GM12874 (cell line): ENCODE measurements at regions not wholly inside any gene's neighbourhood (a gene's known extent, or its start where the extent isn't known, plus 50 kb on each side); places are given as distances from the start of the nearest gene placed in this dataset.

Experiments
- TF ChIP-seq, protein P1 (sequence below): IDR thresholded peaks from 2 replicates; pipeline ENCODE4 v1.5.1; 2011; ENCODE audit warnings: low read depth, mild to moderate bottlenecking, control low read depth, low read length, moderate library complexity; ENCODE audit not compliant: insufficient read depth

DNA sequence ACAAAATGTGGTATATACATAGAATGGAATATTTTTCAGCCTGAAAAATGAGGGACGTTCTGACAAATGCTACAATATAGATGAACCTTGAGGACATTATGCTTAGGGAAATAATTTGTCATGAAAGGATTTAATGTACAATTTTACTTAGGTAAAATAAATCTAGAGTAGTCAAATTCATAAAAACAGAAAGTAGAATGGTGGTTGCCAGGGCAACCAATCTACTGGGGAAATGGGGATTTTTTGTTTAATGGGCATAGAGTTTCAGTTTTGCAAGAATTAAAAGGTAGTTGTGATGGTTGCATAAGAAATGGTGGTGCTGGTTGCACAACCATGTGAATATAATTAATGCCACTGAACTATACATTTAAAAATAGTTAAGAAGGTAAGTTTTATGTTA, 296.0 kb upstream of the SP4 start:
- TF ChIP-seq, protein P1, sequence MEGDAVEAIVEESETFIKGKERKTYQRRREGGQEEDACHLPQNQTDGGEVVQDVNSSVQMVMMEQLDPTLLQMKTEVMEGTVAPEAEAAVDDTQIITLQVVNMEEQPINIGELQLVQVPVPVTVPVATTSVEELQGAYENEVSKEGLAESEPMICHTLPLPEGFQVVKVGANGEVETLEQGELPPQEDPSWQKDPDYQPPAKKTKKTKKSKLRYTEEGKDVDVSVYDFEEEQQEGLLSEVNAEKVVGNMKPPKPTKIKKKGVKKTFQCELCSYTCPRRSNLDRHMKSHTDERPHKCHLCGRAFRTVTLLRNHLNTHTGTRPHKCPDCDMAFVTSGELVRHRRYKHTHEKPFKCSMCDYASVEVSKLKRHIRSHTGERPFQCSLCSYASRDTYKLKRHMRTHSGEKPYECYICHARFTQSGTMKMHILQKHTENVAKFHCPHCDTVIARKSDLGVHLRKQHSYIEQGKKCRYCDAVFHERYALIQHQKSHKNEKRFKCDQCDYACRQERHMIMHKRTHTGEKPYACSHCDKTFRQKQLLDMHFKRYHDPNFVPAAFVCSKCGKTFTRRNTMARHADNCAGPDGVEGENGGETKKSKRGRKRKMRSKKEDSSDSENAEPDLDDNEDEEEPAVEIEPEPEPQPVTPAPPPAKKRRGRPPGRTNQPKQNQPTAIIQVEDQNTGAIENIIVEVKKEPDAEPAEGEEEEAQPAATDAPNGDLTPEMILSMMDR = no peak

GRCh38 chr7:21134631-21135030, 293.3 kb upstream of the SP4 start:
- TF ChIP-seq, protein P1 = no peak

DNA sequence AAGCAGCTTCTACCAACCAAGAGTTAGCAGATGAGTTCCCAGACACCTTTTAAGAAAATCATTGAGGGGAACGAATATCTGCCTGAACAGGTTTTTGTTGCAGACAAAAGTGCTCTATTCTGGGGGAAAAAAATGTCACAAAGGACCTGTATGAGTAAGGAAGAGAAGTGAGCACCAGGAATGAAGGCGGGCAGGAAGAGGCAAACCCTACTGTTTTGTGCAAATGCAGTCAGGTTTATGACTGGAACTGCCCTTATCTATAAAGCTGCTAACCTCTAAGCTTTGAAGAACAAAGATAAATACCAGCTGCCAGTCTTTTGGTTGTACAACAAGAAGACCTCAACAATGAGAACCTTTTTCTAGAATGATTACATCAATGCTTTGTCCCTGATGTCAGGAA, 292.4 kb upstream of the SP4 start:
- TF ChIP-seq, protein P1 = no peak

- TF ChIP-seq, protein P1 = no peak
Observed at GRCh38 chr7:21137640-21138039, 290.2 kb upstream of the SP4 start.

- TF ChIP-seq, protein P1 = no peak
Observed at GRCh38 chr7:21140622-21141021, 287.3 kb upstream of the SP4 start.

DNA sequence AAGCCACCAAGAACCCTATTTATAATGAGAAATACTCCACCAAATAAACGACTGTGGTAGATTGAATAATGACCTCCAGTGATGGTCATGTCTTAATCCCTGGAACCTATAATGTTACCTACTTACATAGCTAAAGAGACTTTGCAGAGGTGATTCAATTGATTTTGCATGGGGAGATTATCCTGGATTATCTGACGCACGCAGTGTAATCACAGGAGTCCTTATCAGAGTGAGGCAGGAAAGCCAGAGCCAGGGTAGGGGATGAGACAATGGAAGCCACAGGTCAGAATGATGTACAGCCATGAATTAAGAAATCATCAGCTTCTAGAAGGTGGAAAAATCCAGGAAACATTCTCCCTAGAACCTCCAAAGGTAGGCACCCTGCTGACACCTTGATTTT, 286.4 kb upstream of the SP4 start:
- TF ChIP-seq, protein P1 = no peak

DNA sequence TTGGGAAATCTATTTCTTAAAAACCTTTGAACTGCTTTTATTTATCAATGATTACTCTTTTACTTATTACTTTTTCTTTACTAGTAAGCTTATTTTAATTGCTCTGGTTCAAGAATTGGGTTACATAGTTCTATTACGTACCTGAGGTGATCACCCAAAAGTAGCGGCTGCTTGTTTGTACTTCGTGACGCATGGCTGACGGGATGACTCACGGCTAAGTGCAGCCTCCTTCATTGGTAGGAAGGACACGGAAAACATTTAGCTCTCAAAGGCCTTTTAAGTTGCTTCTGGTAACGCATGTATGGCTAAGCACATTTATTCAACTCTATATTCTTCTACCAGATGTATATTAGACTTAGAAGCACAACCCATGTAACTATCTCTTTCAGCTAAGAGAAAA, 285.8 kb upstream of the SP4 start:
- TF ChIP-seq, protein P1 = no peak
